ENCODE measurements at regions not wholly inside any gene's neighbourhood (a gene's known extent, or its start where the extent isn't known, plus 50 kb on each side); places are given as distances from the start of the nearest gene placed in this dataset.
"Not testable (repeated sequence)": the region's sequence is repeated elsewhere in the genome, so short reads cannot be mapped to it uniquely, and the experiment has no call there.

DNA sequence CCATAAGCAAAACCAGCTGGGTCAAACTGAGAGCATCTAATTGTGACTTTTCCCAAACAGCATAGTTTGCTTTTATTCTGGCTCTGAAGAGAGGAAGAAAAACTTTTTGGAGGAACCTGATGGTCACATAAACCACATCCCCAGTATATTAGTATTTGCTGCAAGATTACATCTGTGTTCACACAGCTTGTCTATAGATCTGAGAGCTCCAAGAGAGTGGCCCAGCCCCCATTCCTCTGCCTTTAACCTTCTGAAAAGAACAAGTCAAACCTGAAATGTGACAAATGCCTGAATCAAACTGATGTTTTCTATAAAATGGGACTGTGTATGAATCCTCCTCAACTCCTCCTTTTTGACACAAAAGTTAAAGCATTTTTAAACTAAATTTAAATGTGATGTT is 435.2 kb downstream of the ZNF479 start:
- H3K36me3 ChIP-seq (ENCODE audit: control insufficient read depth in 2 of 2, extremely low read depth in 1 of 2, insufficient read depth in 2 of 2, low read length in 2 of 2); CTCF ChIA-PET; H3K9me3 ChIP-seq (replicated peaks; ENCODE audit: control insufficient read depth, insufficient read depth, low read length); intact Hi-C loops (cut with micrococcal nuclease); H3K27me3 ChIP-seq (ENCODE audit: control insufficient read depth in 2 of 2, insufficient read depth in 2 of 2, low read length in 2 of 2); H3K4me3 ChIP-seq (replicated peaks in 1 of 3; ENCODE audit: insufficient read depth in 1 of 3, low read depth in 1 of 3, low read length in 3 of 3); DNase-seq (ENCODE audit: low read depth, low spot score); H3K4me2 ChIP-seq (ENCODE audit: insufficient read depth, low read length); H4K20me1 ChIP-seq (replicated peaks; ENCODE audit: control insufficient read depth, extremely low read depth, insufficient read depth, low read length); POLR2A ChIA-PET; dilution Hi-C loops (cut with MboI; ENCODE audit: extremely low pct_ligation_motif_present, low sequenced_read_pairs); BruUV-seq (replicated peaks); H3K79me2 ChIP-seq (ENCODE audit: control insufficient read depth, insufficient read depth, low read length); FAIRE-seq; H3K4me1 ChIP-seq (ENCODE audit: control insufficient read depth, extremely low read depth, insufficient read depth, low read length); H3K9ac ChIP-seq (replicated peaks; ENCODE audit: extremely low read depth, insufficient read depth, low read length); H3K9me1 ChIP-seq (replicated peaks; ENCODE audit: control insufficient read depth, extremely low read depth, insufficient read depth, low read length); H3K27ac ChIP-seq (ENCODE audit: insufficient read depth, low read depth, low read length); H2AFZ ChIP-seq (ENCODE audit: low read depth, low read length): not testable (repeated sequence)

DNA sequence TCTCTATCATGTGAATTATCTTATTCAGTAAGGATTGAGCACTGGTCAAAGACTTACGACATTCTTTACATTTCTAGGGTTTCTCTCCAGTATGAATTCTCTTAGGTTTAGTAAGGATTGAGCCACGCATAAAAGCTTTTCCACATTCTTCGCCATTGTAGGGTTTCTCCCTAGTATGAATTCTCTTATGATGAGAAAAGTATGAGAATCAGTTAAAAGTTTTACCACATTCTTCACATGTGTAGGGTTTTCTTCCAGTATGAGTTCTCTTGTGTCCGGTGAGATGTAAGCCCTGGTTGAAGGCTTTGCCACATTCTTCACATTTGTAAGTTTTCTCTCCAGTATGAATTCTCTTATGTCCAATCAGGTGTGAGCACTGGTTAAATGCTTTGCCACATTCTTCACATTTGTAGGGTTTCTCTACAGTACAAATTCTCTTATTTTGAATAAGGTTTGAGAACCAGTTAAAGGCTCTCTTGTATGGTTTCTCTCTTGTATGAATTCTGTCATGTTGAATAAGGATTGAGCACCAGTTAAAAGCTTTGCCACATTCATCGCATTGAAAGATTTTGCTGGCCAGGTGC is 445.9 kb downstream of the ZNF479 start:
- POLR2A ChIA-PET = no interaction called here
- intact Hi-C loops (cut with micrococcal nuclease) = no loop called here
- Histone ChIP-seq H3K4me2 (ENCODE audit: insufficient read depth, low read length) (no peak overlapping the region), H3K4me3 (replicated peaks in 1 of 3; ENCODE audit: insufficient read depth in 1 of 3, low read depth in 1 of 3, low read length in 3 of 3) (no peak overlapping the region), H3K79me2 (ENCODE audit: control insufficient read depth, insufficient read depth, low read length) (no peaks in the 10 kb centered on the region), H3K4me1 (ENCODE audit: control insufficient read depth, extremely low read depth, insufficient read depth, low read length) (no peaks in the 10 kb centered on the region), H2AFZ (ENCODE audit: low read depth, low read length) (no peak overlapping the region), H3K36me3 (ENCODE audit: control insufficient read depth in 2 of 2, extremely low read depth in 1 of 2, insufficient read depth in 2 of 2, low read length in 2 of 2) (no peaks in the 10 kb centered on the region), H4K20me1 (replicated peaks; ENCODE audit: control insufficient read depth, extremely low read depth, insufficient read depth, low read length) (no peaks in the 10 kb centered on the region), H3K27ac (ENCODE audit: insufficient read depth, low read depth, low read length) (no peak overlapping the region), H3K27me3 (ENCODE audit: control insufficient read depth in 2 of 2, insufficient read depth in 2 of 2, low read length in 2 of 2) (no peaks in the 10 kb centered on the region), H3K9ac (replicated peaks; ENCODE audit: extremely low read depth, insufficient read depth, low read length) (no peak overlapping the region), H3K9me1 (replicated peaks; ENCODE audit: control insufficient read depth, extremely low read depth, insufficient read depth, low read length) (no peaks in the 10 kb centered on the region), H3K9me3 (replicated peaks; ENCODE audit: control insufficient read depth, insufficient read depth, low read length) (peaks cover 7% of the 10 kb centered on the region)
- TF ChIP-seq POLR2AphosphoS5 (IDR thresholded peaks at IDR 0.05; ENCODE audit: insufficient read depth, low read depth, low read length) (no peak), GATA2 (IDR thresholded peaks at IDR 0.05; ENCODE audit: insufficient read depth, insufficient read length, low read depth, low read length) (no peak), EZH2 (IDR thresholded peaks at IDR 0.05; ENCODE audit: borderline replicate concordance, low read depth, low read length, severe bottlenecking) (no peak), JUN (IDR thresholded peaks at IDR 0.05; ENCODE audit: borderline replicate concordance, insufficient read depth, insufficient read length, low read depth) (no peak), FOS (IDR thresholded peaks at IDR 0.05; ENCODE audit: borderline replicate concordance, insufficient read depth, low read length) (no peak), POLR2A (IDR thresholded peaks at IDR 0.05; ENCODE audit: low read depth, low read length) (no peak), MYC (IDR thresholded peaks at IDR 0.05; ENCODE audit: low read depth, low read length) (no peak)
- TF ChIP-seq, protein P1, sequence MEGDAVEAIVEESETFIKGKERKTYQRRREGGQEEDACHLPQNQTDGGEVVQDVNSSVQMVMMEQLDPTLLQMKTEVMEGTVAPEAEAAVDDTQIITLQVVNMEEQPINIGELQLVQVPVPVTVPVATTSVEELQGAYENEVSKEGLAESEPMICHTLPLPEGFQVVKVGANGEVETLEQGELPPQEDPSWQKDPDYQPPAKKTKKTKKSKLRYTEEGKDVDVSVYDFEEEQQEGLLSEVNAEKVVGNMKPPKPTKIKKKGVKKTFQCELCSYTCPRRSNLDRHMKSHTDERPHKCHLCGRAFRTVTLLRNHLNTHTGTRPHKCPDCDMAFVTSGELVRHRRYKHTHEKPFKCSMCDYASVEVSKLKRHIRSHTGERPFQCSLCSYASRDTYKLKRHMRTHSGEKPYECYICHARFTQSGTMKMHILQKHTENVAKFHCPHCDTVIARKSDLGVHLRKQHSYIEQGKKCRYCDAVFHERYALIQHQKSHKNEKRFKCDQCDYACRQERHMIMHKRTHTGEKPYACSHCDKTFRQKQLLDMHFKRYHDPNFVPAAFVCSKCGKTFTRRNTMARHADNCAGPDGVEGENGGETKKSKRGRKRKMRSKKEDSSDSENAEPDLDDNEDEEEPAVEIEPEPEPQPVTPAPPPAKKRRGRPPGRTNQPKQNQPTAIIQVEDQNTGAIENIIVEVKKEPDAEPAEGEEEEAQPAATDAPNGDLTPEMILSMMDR (IDR thresholded peaks at IDR 0.05; ENCODE audit: extremely low read depth in 1 of 2, insufficient read depth in 1 of 2, low read depth in 1 of 2, low read length in 2 of 2) = no peak
- TF ChIP-seq, protein P2, sequence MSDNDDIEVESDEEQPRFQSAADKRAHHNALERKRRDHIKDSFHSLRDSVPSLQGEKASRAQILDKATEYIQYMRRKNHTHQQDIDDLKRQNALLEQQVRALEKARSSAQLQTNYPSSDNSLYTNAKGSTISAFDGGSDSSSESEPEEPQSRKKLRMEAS (IDR thresholded peaks at IDR 0.05; ENCODE audit: insufficient read depth, insufficient read length) = no peak
- CTCF ChIA-PET = no interaction called here
- no peak for DNase-seq (ENCODE audit: low read depth, low spot score)
- no peak for FAIRE-seq
- dilution Hi-C loops (cut with MboI; ENCODE audit: extremely low pct_ligation_motif_present, low sequenced_read_pairs) = no loop called here
- no TSS peak for BruUV-seq (replicated peaks)
